DMS79 treated with DMSO at 0.1 percent for 48 hours (cell line): ENCODE measurements at regions not wholly inside any gene's neighbourhood (a gene's known extent, or its start where the extent isn't known, plus 50 kb on each side); places are given as distances from the start of the nearest gene placed in this dataset.

Experiments used
- DNase-seq: peaks from one replicate; lab custom pipeline; 2025; lab: John Stamatoyannopoulos, UW

GRCh38 chr2:48140586-48140985 lies 173.9 kb upstream of the FOXN2 start:
- no peak for DNase-seq

- peak; percentile 7 for DNase-seq
These were observed 169.7 kb upstream of the FOXN2 start for GRCh38 chr2:48144777-48145176.

GRCh38 chr2:48145845-48146452 lies 168.5 kb upstream of the FOXN2 start:
- no peak for DNase-seq

- DNase-seq = no peak
These were observed 167.9 kb upstream of the FOXN2 start for GRCh38 chr2:48146552-48146951.

GRCh38 chr2:48147719-48148118 lies 166.8 kb upstream of the FOXN2 start:
- DNase-seq = no peak

- DNase-seq = no peak
These were observed 165.5 kb upstream of the FOXN2 start for GRCh38 chr2:48148841-48149430.

- DNase-seq = no peak
These were observed 157.3 kb upstream of the FOXN2 start for GRCh38 chr2:48157150-48157549.

- DNase-seq = no peak
These were observed 152.9 kb upstream of the FOXN2 start for GRCh38 chr2:48161628-48162027.

- no peak for DNase-seq
These were observed 151.7 kb upstream of the FOXN2 start for GRCh38 chr2:48162742-48163141.

- no peak for DNase-seq
These were observed 149.3 kb upstream of the FOXN2 start for GRCh38 chr2:48165070-48165753.

- DNase-seq = no peak
These were observed 145.3 kb upstream of the FOXN2 start for GRCh38 chr2:48169141-48169592.

GRCh38 chr2:48170281-48170680 lies 144.2 kb upstream of the FOXN2 start:
- DNase-seq = no peak

GRCh38 chr2:48173141-48173540 lies 141.3 kb upstream of the FOXN2 start:
- no peak for DNase-seq

- DNase-seq = no peak
These were observed 140.0 kb upstream of the FOXN2 start for GRCh38 chr2:48174503-48174902.

GRCh38 chr2:48175254-48175653 lies 139.2 kb upstream of the FOXN2 start:
- DNase-seq = no peak

- DNase-seq = no peak
These were observed 138.8 kb upstream of the FOXN2 start for GRCh38 chr2:48175656-48176055.

- no peak for DNase-seq
These were observed 137.6 kb upstream of the FOXN2 start for GRCh38 chr2:48176876-48177275.

GRCh38 chr2:48178611-48179010 lies 135.9 kb upstream of the FOXN2 start:
- DNase-seq = no peak

- no peak for DNase-seq
These were observed 133.9 kb upstream of the FOXN2 start for GRCh38 chr2:48180557-48180956.

- no peak for DNase-seq
These were observed 131.2 kb upstream of the FOXN2 start for GRCh38 chr2:48183276-48183675.

GRCh38 chr2:48183991-48184390 lies 130.5 kb upstream of the FOXN2 start:
- no peak for DNase-seq

GRCh38 chr2:48187503-48187902 lies 127.0 kb upstream of the FOXN2 start:
- DNase-seq = no peak

GRCh38 chr2:48189552-48190228 lies 124.8 kb upstream of the FOXN2 start:
- no peak for DNase-seq
